Smooth muscle cell (in vitro differentiated cells): ENCODE measurements at regions not wholly inside any gene's neighbourhood (a gene's known extent, or its start where the extent isn't known, plus 50 kb on each side); places are given as distances from the start of the nearest gene placed in this dataset.

ENCODE experiments used
- DNase-seq: peaks from one replicate; lab custom pipeline; 2025; ENCODE audit not compliant: unreplicated experiment; lab: John Stamatoyannopoulos, UW
- H2AFZ ChIP-seq: fragments of 200-600 bp; sonication (generic); 2 replicates; pipeline ENCODE4 v1.6.0; 2016; ENCODE audit warnings: antibody characterized with exemption, low read depth, mild to moderate bottlenecking
- H3F3A ChIP-seq: fragments of 200-600 bp; sonication (generic); 2 replicates; pipeline ENCODE4 v1.6.0; 2017; ENCODE audit warnings: antibody characterized with exemption, low read depth
- H3K27ac ChIP-seq: fragments of 200-600 bp; sonication (generic); 2 replicates; pipeline ENCODE4 v1.5.1; 2016; ENCODE audit warnings: low read depth, mild to moderate bottlenecking
- H3K27me3 ChIP-seq: fragments of 200-600 bp; sonication (generic); 2 replicates; pipeline ENCODE4 v1.6.1; 2016; ENCODE audit warnings: low read depth, mild to moderate bottlenecking
- H3K36me3 ChIP-seq: fragments of 200-600 bp; sonication (generic); 2 replicates; pipeline ENCODE4 v1.5.1; 2016; ENCODE audit warnings: low read depth
- H3K4me1 ChIP-seq: fragments of 200-600 bp; sonication (generic); 2 replicates; pipeline ENCODE4 v1.5.1; 2016; ENCODE audit warnings: low read depth
- H3K4me2 ChIP-seq: fragments of 200-600 bp; sonication (generic); 2 replicates; pipeline ENCODE4 v1.6.0; 2016; ENCODE audit warnings: mild to moderate bottlenecking
- H3K4me3 ChIP-seq: fragments of 200-600 bp; sonication (generic); 2 replicates; pipeline ENCODE4 v1.5.1; 2016; ENCODE audit warnings: mild to moderate bottlenecking
- H3K79me2 ChIP-seq: fragments of 200-600 bp; sonication (generic); 2 replicates; pipeline ENCODE4 v1.6.0; 2016; ENCODE audit warnings: low read depth, mild to moderate bottlenecking
- H3K9ac ChIP-seq: fragments of 200-600 bp; sonication (generic); 2 replicates; pipeline ENCODE4 v1.6.0; 2016; ENCODE audit warnings: low read depth
- H3K9me3 ChIP-seq: fragments of 200-600 bp; sonication (generic); replicated peaks from 2 replicates; pipeline ENCODE4 v1.5.1; 2016; ENCODE audit warnings: low read depth
- H4K20me1 ChIP-seq: fragments of 200-600 bp; sonication (generic); 2 replicates; pipeline ENCODE4 v1.6.0; 2016; ENCODE audit warnings: low read depth
- CTCF ChIP-seq: fragments of 200-600 bp; sonication (generic); IDR thresholded peaks from 2 replicates; pipeline ENCODE4 v1.5.1; 2017; ENCODE audit warnings: borderline replicate concordance, mild to moderate bottlenecking, antibody characterized with exemption; ENCODE audit not compliant: insufficient read depth, poor library complexity, severe bottlenecking
- WGBS: methylation state at CpG from one replicate; pipeline ENCODE4 v1.1.7; 2016; ENCODE audit warnings: low lambda C conversion rate; 5-methylcytosine and 5-hydroxymethylcytosine counted together

DNA sequence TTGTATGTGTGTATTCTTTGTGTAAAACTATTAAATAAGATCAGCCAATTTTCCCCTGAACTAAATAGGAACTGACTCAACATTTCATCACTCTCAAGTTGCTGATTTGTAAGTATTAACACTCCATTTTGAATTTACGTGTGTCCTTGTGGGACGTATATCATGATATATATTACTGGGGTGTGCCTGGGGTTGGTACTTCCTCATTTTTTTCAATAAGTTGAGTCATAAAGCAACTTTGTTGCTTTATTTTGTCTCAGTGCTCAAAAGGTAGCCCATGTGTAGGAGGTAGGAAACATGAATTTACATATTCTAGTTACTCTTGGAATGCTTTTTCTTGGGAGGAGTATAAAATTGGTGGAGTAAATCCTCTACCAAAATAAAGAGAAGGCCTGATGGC, 193.9 kb upstream of the RAG2 start:
- H3K79me2 ChIP-seq = no peaks in the 10 kb centered on the region
- H2AFZ ChIP-seq = no peak overlapping the region
- H3K9ac ChIP-seq = no peak overlapping the region
- no peaks in the 10 kb centered on the region for H3K9me3 ChIP-seq
- WGBS = 52% methylated on average over 2 of the region's 2 CpGs
- no peak for DNase-seq
- H3K27me3 ChIP-seq = peaks cover 31% of the 10 kb centered on the region
- no peak overlapping the region for H3K4me3 ChIP-seq
- H3K4me1 ChIP-seq = peaks cover 11% of the 10 kb centered on the region
- H3F3A ChIP-seq = peaks cover 4% of the 10 kb centered on the region
- H3K27ac ChIP-seq = no peak overlapping the region
- no peaks in the 10 kb centered on the region for H4K20me1 ChIP-seq
- H3K4me2 ChIP-seq = no peak overlapping the region
- no peak for TF ChIP-seq CTCF
- no peaks in the 10 kb centered on the region for H3K36me3 ChIP-seq

DNA sequence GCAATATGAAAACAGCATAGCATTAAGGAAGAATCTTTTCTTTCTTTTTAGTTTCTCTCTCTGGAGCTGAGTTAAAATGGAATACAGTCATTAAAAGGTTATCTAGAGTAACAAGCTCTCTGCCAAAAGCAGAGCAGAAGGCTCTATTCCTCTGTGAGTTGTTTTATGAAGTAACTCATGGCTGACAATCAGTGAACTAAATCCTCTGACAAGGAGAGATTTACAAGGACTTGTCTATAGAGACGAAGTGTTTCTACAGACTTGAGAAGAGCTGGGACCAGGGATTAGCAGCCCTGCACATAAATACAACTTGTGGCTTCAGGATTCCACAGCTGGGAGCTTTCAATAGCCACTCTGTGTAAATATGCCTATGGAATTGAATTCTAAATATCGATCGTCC, 192.5 kb upstream of the RAG2 start:
- 22% methylated on average over 3 of the region's 3 CpGs for WGBS
- Histone ChIP-seq H4K20me1 (no peaks in the 10 kb centered on the region), H3K27me3 (peaks cover 20% of the 10 kb centered on the region), H3K4me3 (no peak overlapping the region), H3K9me3 (no peaks in the 10 kb centered on the region), H3K27ac (no peak overlapping the region), H3K36me3 (no peaks in the 10 kb centered on the region), H3K4me2 (peak overlapping the region; percentile 55), H3K9ac (no peak overlapping the region), H2AFZ (no peak overlapping the region), H3K79me2 (no peaks in the 10 kb centered on the region), H3K4me1 (peaks cover 11% of the 10 kb centered on the region), H3F3A (peaks cover 4% of the 10 kb centered on the region)
- DNase-seq = no peak
- TF ChIP-seq CTCF = no peak

DNA sequence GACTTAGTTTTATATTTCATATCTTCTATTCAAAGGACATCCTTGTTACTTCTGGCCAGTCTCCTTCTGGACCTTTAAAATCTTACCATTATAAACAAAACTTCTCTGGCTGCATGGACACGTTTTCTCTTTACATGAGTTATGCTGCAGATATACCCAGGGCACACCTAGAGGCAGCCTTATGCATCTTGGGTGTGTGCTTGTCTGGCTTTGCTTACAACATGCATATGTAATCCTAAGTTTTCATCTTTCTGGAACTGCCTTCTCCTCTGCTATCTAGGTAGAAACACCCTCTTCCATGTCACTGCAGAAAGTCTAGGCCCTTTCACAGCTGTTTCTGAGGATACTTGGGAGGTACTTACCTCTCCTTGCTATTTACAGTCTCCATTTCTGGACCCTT, 185.8 kb upstream of the RAG2 start:
- 72% methylated on average over 1 of the region's 1 CpG for WGBS
- H3K36me3 ChIP-seq = no peaks in the 10 kb centered on the region
- H3K9me3 ChIP-seq = no peaks in the 10 kb centered on the region
- no peak for TF ChIP-seq CTCF
- no peaks in the 10 kb centered on the region for H3K4me1 ChIP-seq
- DNase-seq = no peak
- H3F3A ChIP-seq = no peaks in the 10 kb centered on the region
- no peaks in the 10 kb centered on the region for H3K79me2 ChIP-seq
- no peak overlapping the region for H3K27ac ChIP-seq
- no peak overlapping the region for H3K4me3 ChIP-seq
- H3K27me3 ChIP-seq = peaks cover 33% of the 10 kb centered on the region
- no peak overlapping the region for H3K9ac ChIP-seq
- H3K4me2 ChIP-seq = no peak overlapping the region
- H4K20me1 ChIP-seq = no peaks in the 10 kb centered on the region
- no peak overlapping the region for H2AFZ ChIP-seq

GRCh38 chr11:36779791-36780190, 181.8 kb upstream of the RAG2 start:
- 88% methylated on average over 3 of the region's 3 CpGs for WGBS
- Histone ChIP-seq H3K27ac (no peak overlapping the region), H3K36me3 (no peaks in the 10 kb centered on the region), H4K20me1 (no peaks in the 10 kb centered on the region), H2AFZ (no peak overlapping the region), H3K9ac (no peak overlapping the region), H3K9me3 (no peaks in the 10 kb centered on the region), H3K4me2 (no peak overlapping the region), H3K4me3 (no peak overlapping the region), H3K79me2 (no peaks in the 10 kb centered on the region), H3K4me1 (no peaks in the 10 kb centered on the region), H3K27me3 (peaks cover 34% of the 10 kb centered on the region), H3F3A (no peaks in the 10 kb centered on the region)
- no peak for TF ChIP-seq CTCF
- no peak for DNase-seq
